ENCODE measurements at regions not wholly inside any gene's neighbourhood (a gene's known extent, or its start where the extent isn't known, plus 50 kb on each side); places are given as distances from the start of the nearest gene placed in this dataset.

DNA sequence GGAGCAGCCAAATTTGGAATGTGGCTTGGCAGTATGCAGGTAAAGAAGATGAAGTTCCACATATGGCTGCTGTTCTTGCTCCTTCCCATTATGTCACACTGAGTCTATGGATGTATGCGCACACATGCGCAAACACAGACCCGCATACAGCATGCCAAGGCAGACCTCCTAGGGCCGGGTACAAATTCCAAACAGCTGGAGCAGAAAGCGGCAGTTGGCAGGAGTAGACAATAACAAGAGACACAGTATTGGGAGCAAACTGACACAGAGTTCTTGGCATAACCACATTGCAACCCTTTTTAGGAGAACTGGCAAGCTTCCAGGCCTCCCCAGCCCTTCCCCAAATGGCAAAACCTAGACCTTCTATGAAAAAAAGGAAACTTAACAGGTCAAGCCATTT is 268.9 kb downstream of the SP3 start:
- Histone ChIP-seq H3K27me3 (ENCODE audit: insufficient read depth, low read depth, low read length) (no peaks in the 10 kb centered on the region), H3K36me3 (ENCODE audit: insufficient read depth, low read length) (no peaks in the 10 kb centered on the region), H3K27ac (ENCODE audit: low read length) (no peak overlapping the region), H3K9ac (ENCODE audit: low read length) (no peak overlapping the region), H3K9me2 (ENCODE audit: insufficient read depth, low read length) (no peaks in the 10 kb centered on the region), H3K4me2 (ENCODE audit: low read length) (no peak overlapping the region), H4K20me1 (ENCODE audit: insufficient read depth) (no peaks in the 10 kb centered on the region), H3K79me2 (replicated peaks; ENCODE audit: insufficient read depth, low read length) (no peaks in the 10 kb centered on the region), H3F3A (ENCODE audit: insufficient read depth, low read length, poor library complexity, severe bottlenecking) (no peaks in the 10 kb centered on the region), H2AFZ (ENCODE audit: low read depth, low read length) (no peak overlapping the region), H3K9me3 (ENCODE audit: low read length) (no peaks in the 10 kb centered on the region), H3K4me3 (ENCODE audit: low read length) (no peak overlapping the region)
- TF ChIP-seq, protein P1, sequence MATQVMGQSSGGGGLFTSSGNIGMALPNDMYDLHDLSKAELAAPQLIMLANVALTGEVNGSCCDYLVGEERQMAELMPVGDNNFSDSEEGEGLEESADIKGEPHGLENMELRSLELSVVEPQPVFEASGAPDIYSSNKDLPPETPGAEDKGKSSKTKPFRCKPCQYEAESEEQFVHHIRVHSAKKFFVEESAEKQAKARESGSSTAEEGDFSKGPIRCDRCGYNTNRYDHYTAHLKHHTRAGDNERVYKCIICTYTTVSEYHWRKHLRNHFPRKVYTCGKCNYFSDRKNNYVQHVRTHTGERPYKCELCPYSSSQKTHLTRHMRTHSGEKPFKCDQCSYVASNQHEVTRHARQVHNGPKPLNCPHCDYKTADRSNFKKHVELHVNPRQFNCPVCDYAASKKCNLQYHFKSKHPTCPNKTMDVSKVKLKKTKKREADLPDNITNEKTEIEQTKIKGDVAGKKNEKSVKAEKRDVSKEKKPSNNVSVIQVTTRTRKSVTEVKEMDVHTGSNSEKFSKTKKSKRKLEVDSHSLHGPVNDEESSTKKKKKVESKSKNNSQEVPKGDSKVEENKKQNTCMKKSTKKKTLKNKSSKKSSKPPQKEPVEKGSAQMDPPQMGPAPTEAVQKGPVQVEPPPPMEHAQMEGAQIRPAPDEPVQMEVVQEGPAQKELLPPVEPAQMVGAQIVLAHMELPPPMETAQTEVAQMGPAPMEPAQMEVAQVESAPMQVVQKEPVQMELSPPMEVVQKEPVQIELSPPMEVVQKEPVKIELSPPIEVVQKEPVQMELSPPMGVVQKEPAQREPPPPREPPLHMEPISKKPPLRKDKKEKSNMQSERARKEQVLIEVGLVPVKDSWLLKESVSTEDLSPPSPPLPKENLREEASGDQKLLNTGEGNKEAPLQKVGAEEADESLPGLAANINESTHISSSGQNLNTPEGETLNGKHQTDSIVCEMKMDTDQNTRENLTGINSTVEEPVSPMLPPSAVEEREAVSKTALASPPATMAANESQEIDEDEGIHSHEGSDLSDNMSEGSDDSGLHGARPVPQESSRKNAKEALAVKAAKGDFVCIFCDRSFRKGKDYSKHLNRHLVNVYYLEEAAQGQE (IDR thresholded peaks at IDR 0.05; ENCODE audit: borderline replicate concordance): no peak
- TF ChIP-seq MXI1 (conservative IDR thresholded peaks at IDR 0.05; ENCODE audit: poor library complexity, severe bottlenecking): no peak
- TF ChIP-seq EZH2 (IDR thresholded peaks at IDR 0.05; ENCODE audit: borderline replicate concordance, insufficient read depth, low read length, poor library complexity, severe bottlenecking): no peak
- TF ChIP-seq SMC3 (conservative IDR thresholded peaks at IDR 0.05; ENCODE audit: poor library complexity): no peak
- no peak for TF ChIP-seq POLR2AphosphoS5 (IDR thresholded peaks at IDR 0.05)

DNA sequence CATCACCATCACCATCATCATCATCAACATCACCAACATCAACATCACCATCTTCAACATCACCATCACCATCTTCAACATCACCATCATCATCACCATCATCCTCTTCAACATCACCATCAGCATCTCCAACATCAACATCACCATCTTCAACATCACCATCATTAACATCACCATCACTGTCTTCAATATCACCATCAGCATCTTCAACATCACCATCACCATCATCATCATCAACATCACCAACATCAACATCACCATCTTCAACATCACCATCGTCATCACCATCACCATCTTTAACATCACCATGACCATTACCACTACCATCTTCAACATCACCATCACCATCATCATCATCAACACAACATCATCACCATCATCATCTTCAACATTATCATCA is 267.2 kb downstream of the SP3 start:
- Histone ChIP-seq H3K9me2 (ENCODE audit: insufficient read depth, low read length) (no peaks in the 10 kb centered on the region), H3K79me2 (replicated peaks; ENCODE audit: insufficient read depth, low read length) (no peaks in the 10 kb centered on the region), H3K27me3 (ENCODE audit: insufficient read depth, low read depth, low read length) (no peaks in the 10 kb centered on the region), H3K9ac (ENCODE audit: low read length) (no peak overlapping the region), H3K36me3 (ENCODE audit: insufficient read depth, low read length) (no peaks in the 10 kb centered on the region), H3K4me3 (ENCODE audit: low read length) (no peak overlapping the region), H4K20me1 (ENCODE audit: insufficient read depth) (no peaks in the 10 kb centered on the region), H3K9me3 (ENCODE audit: low read length) (no peaks in the 10 kb centered on the region), H3F3A (ENCODE audit: insufficient read depth, low read length, poor library complexity, severe bottlenecking) (no peaks in the 10 kb centered on the region), H3K27ac (ENCODE audit: low read length) (no peak overlapping the region), H2AFZ (ENCODE audit: low read depth, low read length) (no peak overlapping the region), H3K4me2 (ENCODE audit: low read length) (no peak overlapping the region)
- TF ChIP-seq TAF1 (IDR thresholded peaks at IDR 0.05; ENCODE audit: low read depth) (no peak), MXI1 (conservative IDR thresholded peaks at IDR 0.05; ENCODE audit: poor library complexity, severe bottlenecking) (no peak), RAD21 (conservative IDR thresholded peaks at IDR 0.05) (no peak), EZH2 (IDR thresholded peaks at IDR 0.05; ENCODE audit: borderline replicate concordance, insufficient read depth, low read length, poor library complexity, severe bottlenecking) (no peak), EP300 (conservative IDR thresholded peaks at IDR 0.05; ENCODE audit: poor library complexity, severe bottlenecking) (no peak), SMC3 (conservative IDR thresholded peaks at IDR 0.05; ENCODE audit: poor library complexity) (no peak), POLR2AphosphoS5 (IDR thresholded peaks at IDR 0.05) (no peak)
- TF ChIP-seq, protein P1 (IDR thresholded peaks at IDR 0.05; ENCODE audit: borderline replicate concordance): no peak
- TF ChIP-seq, protein P2, sequence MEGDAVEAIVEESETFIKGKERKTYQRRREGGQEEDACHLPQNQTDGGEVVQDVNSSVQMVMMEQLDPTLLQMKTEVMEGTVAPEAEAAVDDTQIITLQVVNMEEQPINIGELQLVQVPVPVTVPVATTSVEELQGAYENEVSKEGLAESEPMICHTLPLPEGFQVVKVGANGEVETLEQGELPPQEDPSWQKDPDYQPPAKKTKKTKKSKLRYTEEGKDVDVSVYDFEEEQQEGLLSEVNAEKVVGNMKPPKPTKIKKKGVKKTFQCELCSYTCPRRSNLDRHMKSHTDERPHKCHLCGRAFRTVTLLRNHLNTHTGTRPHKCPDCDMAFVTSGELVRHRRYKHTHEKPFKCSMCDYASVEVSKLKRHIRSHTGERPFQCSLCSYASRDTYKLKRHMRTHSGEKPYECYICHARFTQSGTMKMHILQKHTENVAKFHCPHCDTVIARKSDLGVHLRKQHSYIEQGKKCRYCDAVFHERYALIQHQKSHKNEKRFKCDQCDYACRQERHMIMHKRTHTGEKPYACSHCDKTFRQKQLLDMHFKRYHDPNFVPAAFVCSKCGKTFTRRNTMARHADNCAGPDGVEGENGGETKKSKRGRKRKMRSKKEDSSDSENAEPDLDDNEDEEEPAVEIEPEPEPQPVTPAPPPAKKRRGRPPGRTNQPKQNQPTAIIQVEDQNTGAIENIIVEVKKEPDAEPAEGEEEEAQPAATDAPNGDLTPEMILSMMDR (IDR thresholded peaks at IDR 0.05; ENCODE audit: poor library complexity, severe bottlenecking): no peak

All from neural cell (in vitro differentiated cells).